Inflammatory macrophage treated with lipopolysaccharide for 1 hour (primary cell): ENCODE measurements at regions not wholly inside any gene's neighbourhood (a gene's known extent, or its start where the extent isn't known, plus 50 kb on each side); places are given as distances from the start of the nearest gene placed in this dataset.
"Not testable (repeated sequence)": the region's sequence is repeated elsewhere in the genome, so short reads cannot be mapped to it uniquely, and the experiment has no call there.

Experiments used
- DNase-seq, 2 donors: peaks; one replicate each; pipeline ENCODE4 v3.0.0-alpha.2; 2020 to 2022

GRCh38 chr6:106883808-106884262, 90.7 kb downstream of the CD24 start:
- no peak for DNase-seq

DNA sequence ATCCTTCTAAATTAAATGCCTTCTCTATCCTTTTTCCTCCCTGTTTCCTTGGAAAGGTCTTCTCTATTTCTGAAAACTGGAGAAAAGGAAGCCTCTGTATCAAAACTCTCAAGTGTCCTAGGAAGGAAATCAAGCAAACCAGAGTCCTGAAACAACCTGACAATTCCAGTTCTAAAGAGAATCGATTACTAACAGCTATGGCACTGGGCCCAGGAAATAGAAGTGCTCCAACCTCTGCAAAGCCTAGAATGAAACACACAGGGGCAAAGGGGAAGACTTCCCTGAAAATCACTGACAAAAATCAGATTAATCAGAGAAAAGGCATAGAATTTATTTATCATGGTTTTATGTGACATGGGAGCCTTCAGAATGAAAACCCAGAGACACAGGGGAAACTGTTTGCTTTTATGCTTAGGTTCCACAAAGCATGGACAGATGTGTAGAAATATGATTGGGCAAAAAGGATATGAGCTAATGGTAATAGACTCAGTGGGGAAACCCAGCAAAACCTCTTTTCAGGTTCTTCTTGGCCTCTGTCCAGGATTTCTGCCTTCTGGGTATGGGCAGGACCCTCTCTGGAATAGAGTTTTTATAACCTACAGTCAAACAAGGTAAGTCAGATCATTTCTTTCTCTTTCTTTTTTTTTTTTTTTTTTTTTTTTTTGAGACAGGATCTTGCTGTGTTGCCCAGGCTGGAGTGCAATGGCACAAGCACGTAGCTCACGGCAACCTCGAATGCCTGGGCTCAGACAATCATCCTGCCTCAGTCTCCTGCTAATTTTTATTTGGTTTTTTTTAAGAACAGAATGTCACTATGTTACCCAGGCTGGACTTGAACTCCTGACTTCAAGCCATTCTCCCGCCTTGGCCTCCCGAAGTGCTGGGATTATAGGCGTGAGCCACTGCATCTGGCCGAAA, 91.7 kb downstream of the CD24 start:
- peak in 1 of 2 donors; percentile 7 for DNase-seq

GRCh38 chr6:106882138-106882537, 92.4 kb downstream of the CD24 start:
- no peak for DNase-seq

DNA sequence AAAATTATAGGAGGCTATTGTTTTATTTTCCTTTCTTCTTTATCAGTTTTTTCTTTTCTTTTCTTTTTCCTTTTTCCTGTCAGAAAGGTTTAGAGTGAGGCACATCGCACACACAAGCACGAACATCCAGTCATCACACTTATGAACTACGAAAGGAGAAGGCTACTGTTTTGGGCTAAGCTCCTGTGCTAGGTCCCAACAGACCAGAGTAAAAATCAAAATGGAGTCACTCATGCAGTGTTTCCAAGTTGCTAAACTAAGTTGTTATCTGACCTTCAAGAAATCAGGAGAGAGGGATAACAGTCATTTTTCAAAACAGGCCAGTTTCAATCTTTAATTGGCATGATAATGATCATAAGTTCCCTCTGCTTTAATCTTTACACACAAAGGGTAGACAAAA, 93.6 kb downstream of the CD24 start:
- no peak for DNase-seq

GRCh38 chr6:106875782-106876321, 98.7 kb downstream of the CD24 start:
- no peak for DNase-seq

- DNase-seq = no peak
Measured at GRCh38 chr6:106874481-106874880, 100.0 kb downstream of the CD24 start.

DNA sequence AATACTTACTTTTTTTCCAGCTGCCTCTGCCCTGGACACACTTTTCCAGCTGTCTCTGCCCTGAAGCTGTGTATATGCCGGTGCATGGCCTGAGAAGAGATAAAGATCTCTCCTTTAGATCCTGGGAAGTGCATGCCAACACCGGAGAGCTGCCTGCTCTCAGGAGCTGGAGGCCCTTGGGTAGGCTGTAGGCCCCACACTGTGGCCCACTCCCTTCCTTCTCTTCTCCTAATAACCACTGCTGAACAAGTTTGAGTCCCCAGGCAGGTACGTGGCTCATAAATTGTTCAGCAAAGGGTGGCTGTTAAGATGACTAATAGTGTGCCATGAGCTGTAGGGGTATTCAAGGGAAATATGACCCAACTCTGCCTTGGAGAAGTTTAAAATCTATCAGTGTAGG, 102.5 kb downstream of the CD24 start:
- no peak for DNase-seq

DNA sequence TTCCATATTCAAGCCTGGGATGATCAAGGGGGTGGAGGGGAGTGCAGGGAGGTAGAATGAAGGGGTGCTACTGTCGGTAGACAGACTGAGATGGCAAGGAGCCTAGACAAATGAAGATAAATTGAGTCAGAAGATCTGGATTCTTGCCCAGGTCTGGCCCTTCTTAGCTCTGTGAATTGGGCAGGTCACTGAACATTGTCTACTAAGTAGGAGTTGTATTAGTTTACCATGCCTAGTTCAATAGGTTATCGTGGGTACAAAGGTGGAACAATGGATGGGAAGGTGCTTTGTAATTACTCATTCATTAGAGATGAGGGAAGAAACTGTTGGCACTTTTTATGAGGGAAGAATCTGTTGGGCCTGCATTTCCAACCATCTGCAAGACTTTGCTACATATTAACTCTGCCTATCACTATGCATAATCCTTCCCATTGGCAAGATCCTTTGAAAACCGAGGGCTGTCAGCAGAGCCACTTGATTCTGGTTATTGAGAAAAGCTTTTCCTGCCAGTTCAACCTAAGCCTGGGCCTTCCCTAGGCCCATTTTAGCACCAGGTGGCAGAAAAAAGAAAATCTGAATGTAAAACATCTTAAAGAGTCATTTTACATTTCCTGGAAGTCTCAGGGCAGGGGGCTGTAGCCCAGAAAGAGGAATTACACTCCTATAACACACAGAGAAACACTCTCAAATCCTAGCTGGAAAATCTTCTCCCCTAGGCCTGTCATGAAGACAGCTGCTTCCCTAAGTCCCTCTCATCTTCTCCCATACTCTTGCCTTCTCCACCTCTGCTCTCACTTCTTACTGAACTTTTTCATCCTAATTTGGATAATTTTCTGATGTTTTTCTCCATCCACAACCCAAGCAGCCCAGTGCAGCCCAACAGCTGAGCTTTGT, 103.5 kb downstream of the CD24 start:
- DNase-seq = no peak

GRCh38 chr6:106870069-106870468, 104.5 kb downstream of the CD24 start:
- DNase-seq = no peak

DNA sequence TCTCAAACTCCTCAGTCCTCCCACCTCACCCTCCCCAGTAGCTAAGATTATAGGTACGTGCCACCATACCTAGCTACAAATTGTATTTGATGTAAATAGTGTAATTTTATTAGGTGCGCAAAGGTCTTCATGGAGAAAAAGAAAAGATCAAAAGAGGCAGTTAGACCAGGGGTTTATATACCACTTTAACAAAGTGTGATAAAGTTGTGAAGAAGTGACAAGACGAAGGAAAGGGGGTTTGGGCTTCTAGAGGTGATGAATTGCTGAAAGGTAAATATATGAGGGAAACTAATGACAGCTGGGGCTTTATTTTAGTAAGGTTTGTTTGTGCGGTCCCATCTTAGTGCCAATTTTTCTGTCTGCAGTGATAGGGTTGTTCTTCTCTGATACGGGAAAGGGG, 105.3 kb downstream of the CD24 start:
- no peak for DNase-seq

DNA sequence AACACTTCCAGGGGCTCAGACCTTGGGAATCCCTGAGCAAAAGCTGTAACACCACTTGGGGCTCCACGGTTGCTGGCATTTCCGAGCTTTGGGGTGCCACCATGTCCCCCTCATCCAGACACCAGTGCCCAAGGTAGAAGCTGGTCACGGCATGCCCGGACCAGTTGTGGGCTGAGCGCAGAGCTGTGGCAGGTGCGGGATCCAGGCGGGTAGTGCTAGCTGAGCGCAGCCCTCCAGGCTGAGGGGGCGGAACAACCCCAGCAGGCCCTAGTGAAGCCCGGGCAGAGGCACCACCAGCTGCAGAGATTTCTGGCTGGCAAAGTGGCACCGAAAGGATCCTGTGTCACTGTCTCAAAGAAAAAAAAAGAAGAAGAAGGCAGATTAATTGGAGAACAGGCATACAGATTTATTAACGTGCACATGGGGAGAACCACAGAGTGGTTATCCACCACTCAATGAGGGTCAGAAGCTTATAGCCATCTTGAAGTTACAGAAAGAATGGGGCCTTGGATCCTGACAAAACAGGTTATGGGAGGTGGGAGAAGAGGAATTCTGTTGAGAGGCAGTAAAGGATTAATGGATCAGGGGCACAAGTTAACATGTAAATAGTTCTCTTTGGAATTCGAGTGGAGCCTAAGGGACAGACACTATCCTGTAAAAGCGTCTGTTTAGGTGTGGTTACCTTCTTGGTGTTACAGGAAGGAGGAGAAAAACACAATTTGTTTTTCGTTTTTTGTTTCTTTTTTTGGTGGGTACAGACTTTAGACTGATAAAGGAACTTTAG, 107.5 kb downstream of the CD24 start:
- DNase-seq = no peak

DNA sequence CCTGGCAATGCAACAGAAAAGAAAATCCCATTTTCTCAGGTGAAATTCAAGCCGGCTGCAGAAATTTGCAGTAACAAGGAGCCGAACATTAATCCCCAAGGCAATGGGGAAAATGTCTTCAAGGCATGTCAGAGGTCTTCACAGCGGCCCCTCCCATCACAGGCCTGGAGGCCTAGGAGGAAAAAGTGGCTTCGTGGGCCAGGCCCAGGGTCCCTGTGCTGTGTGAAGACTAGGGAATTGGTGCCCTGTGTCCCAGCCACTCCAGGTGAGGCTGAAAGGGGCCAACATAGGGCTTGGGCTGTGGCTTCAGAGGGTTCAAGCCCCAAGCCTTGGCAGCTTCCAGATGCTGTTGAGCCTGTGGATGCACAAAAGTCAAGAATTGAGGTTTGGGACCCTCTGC, 111.7 kb downstream of the CD24 start:
- DNase-seq = no peak

GRCh38 chr6:106860940-106861339, 113.6 kb downstream of the CD24 start:
- DNase-seq = no peak

GRCh38 chr6:106858653-106859092, 115.9 kb downstream of the CD24 start:
- DNase-seq = no peak

DNA sequence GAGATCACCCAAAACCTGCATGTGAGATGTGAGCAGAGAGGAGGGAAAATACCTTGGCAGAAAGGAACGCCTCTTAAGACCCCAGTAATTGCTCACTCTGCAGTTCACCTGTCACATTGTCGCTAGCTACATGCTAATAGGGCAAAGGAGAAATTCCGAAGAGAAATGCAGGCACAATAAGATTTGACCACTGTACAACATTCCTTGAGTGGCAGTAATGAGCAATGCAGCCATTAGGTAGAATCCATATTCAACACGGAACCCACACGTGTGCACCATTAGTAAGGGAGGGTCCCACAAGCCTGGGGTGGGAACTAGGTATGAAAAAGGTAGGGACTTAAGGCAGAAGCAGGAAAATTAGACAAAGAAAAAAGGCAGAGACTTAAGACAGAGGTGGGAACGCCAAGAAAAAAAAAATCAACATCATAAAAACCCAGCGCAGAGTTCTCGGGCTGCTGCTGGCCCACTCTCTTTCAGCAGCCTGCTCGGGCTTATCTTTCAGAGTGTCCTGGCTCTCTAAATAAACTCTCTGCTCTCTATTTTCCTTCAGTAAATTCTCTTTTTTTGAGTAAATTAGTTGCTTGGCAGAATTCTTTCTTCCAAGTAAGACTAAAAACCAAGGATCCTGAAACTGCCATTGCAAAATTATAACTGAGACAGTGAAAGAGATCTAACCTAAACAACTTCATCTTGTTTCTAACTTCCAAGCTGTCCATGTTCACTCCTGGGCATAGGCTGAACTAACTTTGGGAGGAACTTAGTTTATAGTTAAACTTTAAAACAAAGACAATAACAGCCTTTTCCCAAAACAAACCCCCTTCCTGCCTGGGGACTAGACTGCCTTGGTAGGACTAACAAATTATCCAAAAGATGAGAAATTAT, 116.5 kb downstream of the CD24 start:
- no peak for DNase-seq

- DNase-seq = not testable (repeated sequence)
Measured at GRCh38 chr6:106857310-106857709, 117.2 kb downstream of the CD24 start.

- DNase-seq = no peak
Measured at GRCh38 chr6:106856227-106856874, 118.2 kb downstream of the CD24 start.

DNA sequence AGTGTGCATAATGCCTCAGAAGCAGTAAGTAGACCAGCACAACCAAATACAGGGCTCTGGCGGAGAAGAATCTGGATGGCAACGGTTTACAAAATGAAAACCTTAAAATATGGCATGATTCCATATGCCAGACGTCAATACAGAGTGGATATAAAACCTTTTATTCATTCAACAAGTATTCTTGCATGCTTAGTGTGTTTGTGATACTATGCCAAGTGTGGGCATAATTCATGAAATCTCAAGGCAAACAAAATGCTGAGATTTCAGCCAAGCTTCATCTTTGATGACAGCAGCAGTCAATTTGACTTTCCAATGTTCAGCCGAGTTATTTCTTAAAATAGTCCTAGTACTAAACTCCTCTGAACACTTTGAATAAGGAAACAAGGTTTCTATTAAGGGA, 119.4 kb downstream of the CD24 start:
- no peak for DNase-seq

GRCh38 chr6:106849676-106850332, 124.7 kb downstream of the CD24 start:
- DNase-seq = no peak

- no peak for DNase-seq
Measured at GRCh38 chr6:106849120-106849519, 125.4 kb downstream of the CD24 start.
